Coronary artery (tissue), 2 donors: ENCODE measurements at regions not wholly inside any gene's neighbourhood (a gene's known extent, or its start where the extent isn't known, plus 50 kb on each side); places are given as distances from the start of the nearest gene placed in this dataset.

Source experiments
- DNase-seq: peaks from one replicate; pipeline ENCODE4 v3.0.0-alpha.2; 2017; ENCODE audit warnings: low spot score
- H3K27ac ChIP-seq, 2 donors: fragments of 200-600 bp; sonication (generic); one replicate each; pipeline ENCODE4 v1.5.1; 2016 to 2019
- H3K4me3 ChIP-seq: fragments of 200-600 bp; sonication (generic); 2 replicates; pipeline ENCODE4 v1.5.1; 2016; ENCODE audit warnings: mild to moderate bottlenecking, moderate library complexity
- CTCF ChIP-seq: fragments of 200-600 bp; sonication (generic); IDR thresholded peaks from one replicate; pipeline ENCODE4 v1.5.1; 2019; ENCODE audit warnings: antibody characterized with exemption

GRCh38 chr1:192088496-192088895, 69.8 kb upstream of the RGS18 start:
- no peak for TF ChIP-seq CTCF
- no peak overlapping the region for H3K4me3 ChIP-seq
- H3K27ac ChIP-seq, result no peak overlapping the region
- no peak for DNase-seq

GRCh38 chr1:192098001-192098400, 60.3 kb upstream of the RGS18 start:
- Histone ChIP-seq H3K4me3 (no peak overlapping the region), H3K27ac (no peak overlapping the region)
- TF ChIP-seq CTCF, result no peak
- no peak for DNase-seq

- TF ChIP-seq CTCF, result no peak
- DNase-seq, result no peak
- Histone ChIP-seq H3K27ac (no peak overlapping the region), H3K4me3 (no peak overlapping the region)
Measured at GRCh38 chr1:192099328-192099727, 58.9 kb upstream of the RGS18 start.

- Histone ChIP-seq H3K4me3 (no peak overlapping the region), H3K27ac (no peak overlapping the region)
- no peak for DNase-seq
- TF ChIP-seq CTCF, result no peak
Measured at GRCh38 chr1:192100686-192101468, 57.4 kb upstream of the RGS18 start.

- TF ChIP-seq CTCF, result no peak
- Histone ChIP-seq H3K4me3 (no peak overlapping the region), H3K27ac (no peak overlapping the region)
- DNase-seq, result no peak
Measured at GRCh38 chr1:192104128-192104527, 54.1 kb upstream of the RGS18 start.

- TF ChIP-seq CTCF, result no peak
- H3K4me3 ChIP-seq, result no peak overlapping the region
- DNase-seq, result no peak
- no peak overlapping the region for H3K27ac ChIP-seq
Measured at GRCh38 chr1:192104852-192105251, 53.4 kb upstream of the RGS18 start.

- no peak for DNase-seq
- no peak overlapping the region for H3K27ac ChIP-seq
- no peak for TF ChIP-seq CTCF
- no peak overlapping the region for H3K4me3 ChIP-seq
Measured at GRCh38 chr1:192108161-192108560, 50.1 kb upstream of the RGS18 start.
